ENCODE measurements at regions not wholly inside any gene's neighbourhood (a gene's known extent, or its start where the extent isn't known, plus 50 kb on each side); places are given as distances from the start of the nearest gene placed in this dataset.

- H3K27me3 ChIP-seq = no peaks in the 10 kb centered on the region
- TF ChIP-seq, protein P1, sequence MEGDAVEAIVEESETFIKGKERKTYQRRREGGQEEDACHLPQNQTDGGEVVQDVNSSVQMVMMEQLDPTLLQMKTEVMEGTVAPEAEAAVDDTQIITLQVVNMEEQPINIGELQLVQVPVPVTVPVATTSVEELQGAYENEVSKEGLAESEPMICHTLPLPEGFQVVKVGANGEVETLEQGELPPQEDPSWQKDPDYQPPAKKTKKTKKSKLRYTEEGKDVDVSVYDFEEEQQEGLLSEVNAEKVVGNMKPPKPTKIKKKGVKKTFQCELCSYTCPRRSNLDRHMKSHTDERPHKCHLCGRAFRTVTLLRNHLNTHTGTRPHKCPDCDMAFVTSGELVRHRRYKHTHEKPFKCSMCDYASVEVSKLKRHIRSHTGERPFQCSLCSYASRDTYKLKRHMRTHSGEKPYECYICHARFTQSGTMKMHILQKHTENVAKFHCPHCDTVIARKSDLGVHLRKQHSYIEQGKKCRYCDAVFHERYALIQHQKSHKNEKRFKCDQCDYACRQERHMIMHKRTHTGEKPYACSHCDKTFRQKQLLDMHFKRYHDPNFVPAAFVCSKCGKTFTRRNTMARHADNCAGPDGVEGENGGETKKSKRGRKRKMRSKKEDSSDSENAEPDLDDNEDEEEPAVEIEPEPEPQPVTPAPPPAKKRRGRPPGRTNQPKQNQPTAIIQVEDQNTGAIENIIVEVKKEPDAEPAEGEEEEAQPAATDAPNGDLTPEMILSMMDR (IDR thresholded peaks at IDR 0.05) = no peak
- TF ChIP-seq POLR2A (IDR thresholded peaks at IDR 0.05) = no peak
- H3K4me3 ChIP-seq = no peak overlapping the region
- no peak overlapping the region for H3K27ac ChIP-seq
- no peaks in the 10 kb centered on the region for H3K4me1 ChIP-seq
- H3K9me3 ChIP-seq = no peaks in the 10 kb centered on the region
- H3K36me3 ChIP-seq = no peaks in the 10 kb centered on the region
- no peak for DNase-seq
Measured at GRCh38 chr3:40618158-40618557, 93.4 kb downstream of the ZNF621 start.

DNA sequence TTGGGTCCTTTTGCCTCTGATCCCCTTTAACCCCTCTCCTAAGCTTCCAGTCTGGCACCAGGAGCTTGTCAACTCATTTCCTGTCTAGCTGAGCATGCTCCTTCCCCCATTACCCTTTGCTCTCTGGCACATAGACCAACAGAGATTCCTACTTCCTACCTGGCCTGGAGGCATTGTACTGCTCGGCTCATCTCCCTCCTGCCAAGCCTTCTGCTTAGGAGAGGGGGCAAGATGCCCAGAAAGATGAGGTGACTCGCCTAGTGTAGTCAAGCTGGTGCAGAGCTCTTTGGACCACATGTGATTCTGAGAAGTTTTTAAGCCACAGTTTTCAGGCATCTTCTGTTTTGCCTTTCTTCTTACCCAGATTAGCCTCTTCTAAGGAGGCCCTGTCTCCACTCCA is 95.4 kb downstream of the ZNF621 start:
- Histone ChIP-seq H3K9me3 (peaks cover 0 to 8% (median 0%) of the 10 kb centered on the region in 4 donors), H3K36me3 (no peaks in the 10 kb centered on the region), H3K4me1 (no peaks in the 10 kb centered on the region), H3K27ac (no peak overlapping the region), H3K4me3 (no peak overlapping the region), H3K27me3 (no peaks in the 10 kb centered on the region)
- TF ChIP-seq POLR2A (IDR thresholded peaks at IDR 0.05) = no peak
- TF ChIP-seq, protein P1 (IDR thresholded peaks at IDR 0.05) = no peak
- DNase-seq = no peak

DNA sequence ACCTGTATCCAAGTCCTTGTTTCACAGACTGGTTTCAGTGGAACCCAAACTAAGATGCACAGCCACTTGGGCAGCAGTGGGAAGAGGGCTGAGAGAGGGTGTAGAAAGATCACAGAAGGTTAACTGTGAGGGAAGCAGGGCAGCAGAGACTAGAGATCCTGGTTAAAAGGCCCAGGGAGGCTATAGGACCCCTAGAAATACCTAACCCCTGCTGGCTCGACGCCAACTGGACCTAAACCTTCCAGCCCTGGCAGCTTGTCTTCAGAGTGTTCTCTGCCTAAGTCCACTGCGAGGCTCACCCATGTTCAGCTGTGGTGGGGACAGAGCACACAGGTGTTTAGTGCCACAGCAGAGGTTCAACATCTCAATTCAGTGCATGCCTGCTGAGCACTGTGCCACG is 96.5 kb downstream of the ZNF621 start:
- H3K27ac ChIP-seq = no peak overlapping the region
- H3K9me3 ChIP-seq = peaks cover 0 to 8% (median 0%) of the 10 kb centered on the region in 4 donors
- TF ChIP-seq POLR2A (IDR thresholded peaks at IDR 0.05) = no peak
- TF ChIP-seq, protein P1 (IDR thresholded peaks at IDR 0.05) = no peak
- DNase-seq = no peak
- H3K4me1 ChIP-seq = no peaks in the 10 kb centered on the region
- no peak overlapping the region for H3K4me3 ChIP-seq
- no peaks in the 10 kb centered on the region for H3K27me3 ChIP-seq
- H3K36me3 ChIP-seq = no peaks in the 10 kb centered on the region

- Histone ChIP-seq H3K36me3 (no peaks in the 10 kb centered on the region), H3K27me3 (no peaks in the 10 kb centered on the region), H3K4me1 (no peaks in the 10 kb centered on the region), H3K27ac (peak overlapping the region in 1 of 4 donors; percentile 44), H3K4me3 (no peak overlapping the region), H3K9me3 (peaks cover 0 to 8% (median 0%) of the 10 kb centered on the region in 4 donors)
- TF ChIP-seq, protein P1 (IDR thresholded peaks at IDR 0.05) = no peak
- TF ChIP-seq POLR2A (IDR thresholded peaks at IDR 0.05) = no peak
- DNase-seq = peak in 2 of 3 donors; percentile 79 to 85
Measured at GRCh38 chr3:40623567-40623966, 98.8 kb downstream of the ZNF621 start.

GRCh38 chr3:40624189-40624769 is 99.5 kb downstream of the ZNF621 start:
- no peaks in the 10 kb centered on the region for H3K27me3 ChIP-seq
- peak overlapping the region in 1 of 4 donors; percentile 44 for H3K27ac ChIP-seq
- DNase-seq = no peak
- TF ChIP-seq POLR2A (IDR thresholded peaks at IDR 0.05) = no peak
- TF ChIP-seq, protein P1 (IDR thresholded peaks at IDR 0.05) = no peak
- H3K36me3 ChIP-seq = no peaks in the 10 kb centered on the region
- H3K9me3 ChIP-seq = peaks cover 0 to 8% (median 2%) of the 10 kb centered on the region in 4 donors
- peak overlapping the region in 1 of 4 donors; percentile 15 for H3K4me3 ChIP-seq
- no peaks in the 10 kb centered on the region for H3K4me1 ChIP-seq
